Gastrocnemius medialis (tissue), 4 donors: ENCODE measurements at regions not wholly inside any gene's neighbourhood (a gene's known extent, or its start where the extent isn't known, plus 50 kb on each side); places are given as distances from the start of the nearest gene placed in this dataset.

Experiments used
- CTCF ChIP-seq, 5 experiments: fragments of 450-650 bp in 3 of 5; fragments of 200-600 bp in 2 of 5; sonication (generic) in 2 of 5; IDR thresholded peaks in 4 of 5; conservative IDR thresholded peaks in 1 of 5; 1 replicate in 4 of 5; 2 replicates in 1 of 5; pipeline ENCODE4 v1.5.1; 2016 to 2019; ENCODE audit warnings: antibody characterized with exemption in 5 of 5, mild to moderate bottlenecking in 3 of 5, moderate library complexity in 3 of 5
- POLR2A ChIP-seq, 2 donors: fragments of 450-650 bp; IDR thresholded peaks; one replicate each; pipeline ENCODE4 v1.6.1; 2017; ENCODE audit warnings: antibody characterized with exemption in 2 of 2, mild to moderate bottlenecking in 2 of 2, moderate library complexity in 2 of 2

DNA sequence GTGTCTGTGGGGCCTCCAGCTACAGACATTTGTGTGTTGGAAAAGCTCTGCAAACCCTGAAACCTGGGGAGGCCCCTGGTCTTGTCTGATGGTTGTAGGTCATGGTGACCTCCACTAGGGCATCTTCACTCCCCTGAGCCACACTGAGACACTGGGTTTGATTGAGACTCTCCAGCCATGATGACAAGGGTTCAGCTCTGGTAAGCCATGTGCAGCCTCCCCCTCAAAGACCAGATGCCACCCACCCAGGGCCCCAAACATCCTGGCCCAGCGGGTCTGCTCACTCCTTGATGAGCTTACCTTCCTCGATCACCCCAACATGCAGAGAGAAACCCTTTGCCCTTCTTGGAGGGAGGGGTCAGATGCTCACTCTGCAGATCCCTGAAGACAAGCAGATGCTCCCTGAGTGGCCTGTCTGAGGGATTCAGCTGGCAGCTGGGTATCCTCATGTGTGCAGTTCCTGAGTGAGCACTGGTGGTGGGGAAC lies 101.6 kb downstream of the METRNL start:
- TF ChIP-seq CTCF (IDR thresholded peaks at IDR 0.05 in 4 of 5, conservative IDR thresholded peaks at IDR 0.05 in 1 of 5) (no peak), POLR2A (IDR thresholded peaks at IDR 0.05) (no peak)
